Lung (tissue), 11 donors: ENCODE measurements at regions not wholly inside any gene's neighbourhood (a gene's known extent, or its start where the extent isn't known, plus 50 kb on each side); places are given as distances from the start of the nearest gene placed in this dataset.

ENCODE experiments used
- ATAC-seq: fragments of 200-7000 bp; cut with Tn5 transposase; one replicate; pipeline ENCODE4 v1.9.1; 2020; ENCODE audit warnings: moderate number of reproducible peaks; ENCODE audit not compliant: insufficient read depth, low FRiP score
- DNase-seq, 3 donors: peaks; one replicate each; pipeline ENCODE4 v3.0.0-alpha.2; 2013 to 2017
- H3K27ac ChIP-seq, 2 donors: one replicate each; pipeline ENCODE4 v1.5.1; 2013; ENCODE audit warnings: mild to moderate bottlenecking in 2 of 2, moderate library complexity in 2 of 2, control low read depth in 1 of 2, inconsistent platforms in 1 of 2, low read depth in 1 of 2, low read length in 1 of 2
- H3K27me3 ChIP-seq, 3 donors: one replicate each; pipeline ENCODE4 v1.5.1; 2013; ENCODE audit warnings: low read length in 2 of 3; ENCODE audit not compliant: control insufficient read depth in 3 of 3, insufficient read depth in 3 of 3
- H3K36me3 ChIP-seq, 4 donors: one replicate each; pipeline ENCODE4 v1.5.1; 2013; ENCODE audit warnings: low read length in 4 of 4, mild to moderate bottlenecking in 1 of 4, moderate library complexity in 1 of 4; ENCODE audit not compliant: control insufficient read depth in 4 of 4, insufficient read depth in 4 of 4
- H3K4me1 ChIP-seq, 5 donors: one replicate each; pipeline ENCODE4 v1.5.1; 2013; ENCODE audit warnings: low read length in 5 of 5, mild to moderate bottlenecking in 2 of 5, moderate library complexity in 1 of 5; ENCODE audit not compliant: control insufficient read depth in 5 of 5, insufficient read depth in 5 of 5
- H3K4me3 ChIP-seq: one replicate; pipeline ENCODE4 v1.5.1; 2013; ENCODE audit warnings: mild to moderate bottlenecking, control low read depth, moderate library complexity
- H3K9ac ChIP-seq, 2 donors: one replicate each; pipeline ENCODE4 v1.5.1; 2013; ENCODE audit warnings: low read length in 2 of 2, control low read depth in 1 of 2; ENCODE audit not compliant: insufficient read depth in 1 of 2
- H3K9me3 ChIP-seq, 4 donors: one replicate each; pipeline ENCODE4 v1.5.1; 2013; ENCODE audit warnings: low read length in 3 of 4, mild to moderate bottlenecking in 1 of 4, moderate library complexity in 1 of 4; ENCODE audit not compliant: control insufficient read depth in 4 of 4, insufficient read depth in 3 of 4
- CTCF ChIP-seq: IDR thresholded peaks from 2 replicates; pipeline ENCODE4 v1.5.1; 2012; ENCODE audit warnings: mild to moderate bottlenecking; ENCODE audit errors: control extremely low read depth, extremely low read depth
- WGBS, 2 donors: extraction: QIAGEN DNeasy Blood & Tissue Kit; methylation state at CpG; one replicate each; pipeline ENCODE4 v1.1.7; 2013; 5-methylcytosine and 5-hydroxymethylcytosine counted together
- donor health status: control.
- donor health status: control.
- donor health status: Bipolar disorder and iron deficiency.
- donor health status: healthy.
- donor health status: DM: yes; HTN: yes; CAD: no.

DNA sequence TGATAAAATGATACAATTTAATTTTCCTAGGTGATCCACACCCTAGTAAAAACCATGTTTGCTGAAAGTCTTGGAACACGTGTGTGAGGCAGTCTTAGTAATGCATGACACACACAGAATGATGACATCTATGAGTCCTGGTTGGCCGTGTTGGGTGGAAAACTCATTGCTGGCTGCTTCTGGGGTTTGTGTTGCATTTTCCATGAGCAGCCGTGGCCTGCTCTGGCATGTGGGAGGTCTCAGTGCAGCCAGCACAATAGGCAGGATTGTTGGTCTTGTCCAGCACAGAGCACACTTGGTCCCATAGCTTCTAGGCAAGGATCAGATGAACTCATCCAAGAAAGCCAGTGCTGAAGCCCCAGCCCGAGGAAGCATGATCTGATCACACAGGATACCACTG, 172.8 kb upstream of the UBE3A start:
- ATAC-seq (no peak), DNase-seq (no peak)
- no peak for TF ChIP-seq CTCF
- H3K9ac ChIP-seq, result no peak overlapping the region
- no peaks in the 10 kb centered on the region for H3K27me3 ChIP-seq
- no peak overlapping the region for H3K27ac ChIP-seq
- no peaks in the 10 kb centered on the region for H3K36me3 ChIP-seq
- H3K4me3 ChIP-seq, result no peak overlapping the region
- peaks cover 0 to 4% (median 0%) of the 10 kb centered on the region in 5 donors for H3K4me1 ChIP-seq
- H3K9me3 ChIP-seq, result no peaks in the 10 kb centered on the region
- 71 to 78% methylated on average over 4 of the region's 4 CpGs for WGBS, 2 donors

GRCh38 chr15:25609371-25609770, 170.5 kb upstream of the UBE3A start:
- 69 to 74% methylated on average over 5 of the region's 5 CpGs for WGBS, 2 donors
- ATAC-seq (peak; percentile 17), DNase-seq (no peak)
- no peak overlapping the region for H3K4me3 ChIP-seq
- no peak overlapping the region for H3K27ac ChIP-seq
- H3K27me3 ChIP-seq, result no peaks in the 10 kb centered on the region
- H3K4me1 ChIP-seq, result peaks cover 0 to 4% (median 0%) of the 10 kb centered on the region in 5 donors
- TF ChIP-seq CTCF, result no peak
- H3K9ac ChIP-seq, result no peak overlapping the region
- H3K36me3 ChIP-seq, result no peaks in the 10 kb centered on the region
- no peaks in the 10 kb centered on the region for H3K9me3 ChIP-seq

DNA sequence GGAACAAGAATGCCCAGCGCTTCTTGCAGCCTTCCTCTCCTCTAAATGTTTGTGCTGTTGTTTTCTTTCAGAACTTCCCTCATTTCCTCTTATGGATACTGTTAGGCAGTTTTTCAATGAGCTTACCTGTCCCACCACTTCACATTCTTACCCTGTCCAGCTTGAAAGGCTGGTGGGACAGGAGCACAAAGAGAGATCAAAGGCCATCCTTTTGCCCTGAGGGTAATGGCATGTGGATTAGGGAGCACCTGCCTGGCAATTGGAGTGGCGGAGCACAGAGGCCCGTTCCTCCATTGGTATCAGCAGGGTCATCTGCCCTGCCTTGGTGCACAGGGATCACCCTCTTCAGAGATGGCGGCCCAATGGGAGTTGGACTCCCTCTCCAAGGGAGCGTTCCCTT, 170.1 kb upstream of the UBE3A start:
- peaks cover 0 to 4% (median 0%) of the 10 kb centered on the region in 5 donors for H3K4me1 ChIP-seq
- no peak overlapping the region for H3K4me3 ChIP-seq
- 83 to 88% methylated on average over 5 of the region's 5 CpGs for WGBS, 2 donors
- no peak for TF ChIP-seq CTCF
- H3K9ac ChIP-seq, result no peak overlapping the region
- ATAC-seq, result no peak
- H3K9me3 ChIP-seq, result no peaks in the 10 kb centered on the region
- H3K36me3 ChIP-seq, result no peaks in the 10 kb centered on the region
- no peak for DNase-seq
- no peaks in the 10 kb centered on the region for H3K27me3 ChIP-seq
- H3K27ac ChIP-seq, result no peak overlapping the region

GRCh38 chr15:25605151-25605550, 166.3 kb upstream of the UBE3A start:
- TF ChIP-seq CTCF, result no peak
- Histone ChIP-seq H3K36me3 (no peaks in the 10 kb centered on the region), H3K4me3 (no peak overlapping the region), H3K27me3 (no peaks in the 10 kb centered on the region), H3K9me3 (no peaks in the 10 kb centered on the region), H3K27ac (no peak overlapping the region), H3K9ac (no peak overlapping the region), H3K4me1 (peaks cover 0 to 2% (median 0%) of the 10 kb centered on the region in 5 donors)
- ATAC-seq (no peak), DNase-seq (no peak)
- 87 to 93% methylated on average over 1 of the region's 1 CpG for WGBS, 2 donors
